ENCODE measurements at regions not wholly inside any gene's neighbourhood (a gene's known extent, or its start where the extent isn't known, plus 50 kb on each side); places are given as distances from the start of the nearest gene placed in this dataset.
"Not testable (repeated sequence)": the region's sequence is repeated elsewhere in the genome, so short reads cannot be mapped to it uniquely, and the experiment has no call there.

DNA sequence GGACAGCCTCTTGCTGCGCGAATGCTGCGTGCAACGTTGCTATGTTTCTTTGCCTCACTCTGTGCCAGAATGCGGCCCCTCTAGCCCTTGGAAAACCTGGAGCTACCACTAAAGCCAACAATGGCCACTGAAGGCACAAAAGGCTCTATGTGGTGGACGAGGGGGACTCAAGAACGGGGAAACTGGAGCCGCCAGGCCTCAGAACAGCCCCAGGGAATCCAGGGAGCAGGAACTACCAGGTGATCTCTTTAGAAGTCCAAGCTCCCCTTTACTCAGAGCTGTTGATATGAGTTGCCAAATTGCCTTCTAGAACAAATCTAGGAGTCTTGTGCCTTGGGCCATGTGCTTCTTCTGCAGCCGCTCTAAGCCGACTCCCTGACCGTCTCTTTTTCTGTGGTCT is 113.8 kb upstream of the ERRFI1 start:
- no peak for DNase-seq

DNA sequence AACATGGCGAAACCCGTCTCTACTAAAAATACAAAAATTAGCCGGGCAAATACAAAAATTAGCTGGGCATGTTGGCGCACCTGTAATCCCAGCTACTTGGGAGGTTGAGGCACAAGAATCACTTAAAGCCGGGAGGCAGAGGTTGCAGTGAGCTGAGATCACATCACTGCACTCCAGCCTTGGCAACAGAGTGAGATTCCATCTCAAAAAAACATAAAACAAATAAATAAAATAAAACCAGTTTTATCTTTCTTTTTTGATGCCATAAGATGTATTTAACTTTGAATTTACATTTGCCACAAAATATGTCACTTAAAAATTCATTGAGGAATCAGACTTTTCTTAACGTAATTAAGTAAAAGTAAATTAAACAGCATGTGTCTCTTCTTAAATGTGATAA is 113.3 kb upstream of the ERRFI1 start:
- DNase-seq = no peak

GRCh38 chr1:8138673-8139072 is 112.6 kb upstream of the ERRFI1 start:
- DNase-seq = no peak

DNA sequence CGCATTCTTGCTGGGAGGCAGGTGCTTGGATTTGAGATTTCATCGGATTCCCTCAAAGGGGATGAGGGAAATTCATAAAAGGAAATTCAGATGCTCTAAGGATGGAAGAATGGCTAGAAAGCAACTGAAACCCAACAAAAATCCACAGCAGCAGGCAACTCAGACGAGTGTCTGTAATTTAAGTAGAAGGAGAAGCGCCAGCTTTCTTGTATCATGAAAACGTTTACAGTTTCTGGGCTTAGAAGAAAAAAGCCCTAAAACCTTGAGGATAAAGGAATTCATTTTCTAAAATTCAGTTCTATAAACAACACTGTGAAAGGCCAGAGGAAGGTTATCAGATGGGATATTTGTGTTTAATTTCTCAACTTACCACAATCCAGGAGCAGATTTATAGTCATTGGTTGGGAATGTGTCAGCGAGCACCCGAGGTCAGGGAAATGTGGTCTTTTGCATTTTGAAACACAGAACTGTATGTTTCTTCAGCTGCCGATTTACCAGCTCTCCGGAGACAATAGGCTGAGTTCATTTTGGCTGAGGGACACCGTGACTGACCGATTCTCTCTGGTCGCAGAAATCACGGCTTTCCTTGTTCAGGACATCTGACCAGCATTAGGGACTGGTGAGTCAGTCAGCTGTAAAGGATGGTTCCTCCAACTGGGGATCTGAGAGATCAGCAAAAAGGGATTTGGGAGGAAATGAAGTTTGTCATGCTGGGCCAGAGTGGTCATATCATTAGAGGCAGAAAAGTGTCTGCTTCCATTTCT is 111.6 kb upstream of the ERRFI1 start:
- DNase-seq = peak; percentile 84

DNA sequence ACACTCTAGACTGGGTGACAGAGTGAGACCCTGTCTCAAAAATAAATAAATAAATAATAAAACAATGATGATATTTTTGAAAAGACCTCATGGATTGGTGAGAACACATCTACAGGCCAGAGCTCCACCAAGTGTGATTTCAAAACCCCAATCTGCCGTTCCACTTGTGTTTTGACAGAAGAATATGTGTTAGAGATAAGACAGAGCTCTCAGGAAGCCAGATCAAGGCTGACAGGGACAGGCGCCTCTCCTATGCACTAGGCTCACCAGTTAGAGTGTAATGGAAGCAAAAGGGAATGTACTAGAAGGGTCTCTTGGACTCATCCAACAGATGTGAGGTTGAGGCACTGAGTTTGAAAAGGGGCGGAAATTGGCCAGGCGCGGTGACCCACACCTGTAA is 110.7 kb upstream of the ERRFI1 start:
- no peak for DNase-seq

GRCh38 chr1:8135250-8135649 is 109.1 kb upstream of the ERRFI1 start:
- no peak for DNase-seq

DNA sequence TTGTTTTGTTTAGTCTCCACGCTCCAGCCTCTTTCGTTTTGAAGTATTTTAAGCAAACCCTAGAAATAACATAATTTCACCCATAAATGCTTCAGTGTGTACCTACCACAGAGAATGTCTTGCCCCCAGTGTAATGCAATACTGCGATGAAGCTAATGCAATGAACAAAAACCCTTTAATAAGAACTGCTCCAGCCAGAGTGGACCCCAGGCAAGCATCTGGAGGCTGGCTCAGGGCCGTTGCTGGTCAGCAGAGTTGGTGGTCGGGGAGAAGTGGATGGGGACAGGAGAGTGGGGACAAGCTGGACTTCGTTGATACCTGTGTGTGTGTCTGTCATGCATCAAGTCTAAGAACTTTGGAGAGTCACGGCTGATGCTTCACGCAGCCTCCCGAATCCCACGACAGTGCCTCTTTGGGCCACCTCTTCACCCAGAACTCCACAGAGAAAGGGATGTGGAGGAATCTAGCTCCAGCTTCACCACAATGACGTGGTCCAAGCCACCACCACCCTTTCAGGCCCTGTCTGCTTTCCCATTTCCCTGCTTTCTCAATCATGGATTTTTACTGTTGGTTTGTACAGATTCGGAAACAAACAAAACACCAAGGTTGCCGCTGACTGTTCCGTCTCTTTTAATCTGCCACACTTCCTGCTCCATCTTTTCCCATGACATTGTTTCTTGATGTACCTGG is 108.6 kb upstream of the ERRFI1 start:
- DNase-seq = no peak

- DNase-seq = peak; percentile 65
These were observed 107.7 kb upstream of the ERRFI1 start for GRCh38 chr1:8133657-8134430.

GRCh38 chr1:8133190-8133589 is 107.1 kb upstream of the ERRFI1 start:
- DNase-seq = no peak

- DNase-seq = no peak
These were observed 101.1 kb upstream of the ERRFI1 start for GRCh38 chr1:8127171-8127641.

GRCh38 chr1:8122477-8123407 is 96.6 kb upstream of the ERRFI1 start:
- DNase-seq = peak; percentile 68

DNA sequence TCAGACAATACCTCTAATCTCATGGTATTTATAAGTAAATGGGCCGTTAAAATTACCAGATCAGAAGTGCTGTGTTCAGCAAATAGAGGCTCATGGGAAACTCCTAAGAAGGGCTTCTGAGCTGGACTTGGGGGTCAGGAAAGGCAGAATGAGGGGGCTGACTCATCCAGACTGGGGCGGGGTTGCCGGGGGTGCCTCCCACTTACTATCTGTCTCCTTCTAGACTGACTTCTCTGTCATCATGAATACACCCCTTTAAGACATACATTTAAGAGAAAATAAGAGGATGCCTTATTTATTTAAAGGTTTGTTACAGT is 96.0 kb upstream of the ERRFI1 start:
- DNase-seq = peak; percentile 54

GRCh38 chr1:8121261-8122159 is 95.4 kb upstream of the ERRFI1 start:
- DNase-seq = peak; percentile 95

DNA sequence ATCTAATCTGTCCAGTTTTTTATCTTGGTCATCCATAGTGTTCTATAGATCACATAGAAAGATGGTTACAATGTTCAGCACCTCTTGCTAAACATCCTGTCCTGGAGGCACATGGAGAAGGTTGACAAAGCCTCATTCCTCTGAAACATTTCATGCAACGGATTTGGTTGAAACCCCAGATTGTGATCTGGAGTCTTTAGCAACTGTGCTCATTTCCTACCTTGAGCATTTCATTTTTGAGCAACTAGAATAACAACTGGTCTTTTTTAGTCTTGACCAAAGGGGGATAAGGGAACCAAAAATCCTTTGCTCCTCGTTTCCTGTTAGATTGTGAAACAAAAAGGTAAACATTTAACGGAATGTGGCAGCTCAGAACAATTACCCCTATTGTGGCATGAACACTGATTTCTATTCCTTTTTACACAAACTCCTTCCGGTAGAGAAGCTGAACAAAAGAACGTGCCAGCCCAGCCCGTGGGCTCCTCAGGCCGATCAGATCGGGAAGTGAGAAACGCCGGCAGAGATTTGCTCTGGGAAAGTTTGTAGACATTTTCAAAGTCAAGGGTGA is 94.7 kb upstream of the ERRFI1 start:
- peak; percentile 77 for DNase-seq

DNA sequence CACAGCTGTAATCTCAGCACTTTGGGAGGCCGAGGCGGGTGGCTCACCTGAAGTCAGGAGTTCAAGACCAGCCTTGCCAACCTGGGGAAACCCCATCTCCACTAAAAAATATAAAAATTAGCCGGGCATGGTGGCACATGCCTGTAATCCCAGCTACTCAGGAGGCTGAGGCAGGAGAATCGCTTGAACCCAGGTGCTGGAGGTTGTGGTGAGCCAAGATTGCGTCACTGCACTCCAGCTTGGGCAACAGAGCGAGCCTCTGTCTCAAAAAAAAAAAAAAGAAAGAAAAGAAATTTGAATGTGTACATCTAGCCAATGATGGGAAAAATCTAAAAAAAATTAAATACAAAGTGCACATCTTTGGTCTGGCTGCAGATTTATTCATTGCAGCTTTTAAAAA is 92.6 kb upstream of the ERRFI1 start:
- DNase-seq = not testable (repeated sequence)

DNA sequence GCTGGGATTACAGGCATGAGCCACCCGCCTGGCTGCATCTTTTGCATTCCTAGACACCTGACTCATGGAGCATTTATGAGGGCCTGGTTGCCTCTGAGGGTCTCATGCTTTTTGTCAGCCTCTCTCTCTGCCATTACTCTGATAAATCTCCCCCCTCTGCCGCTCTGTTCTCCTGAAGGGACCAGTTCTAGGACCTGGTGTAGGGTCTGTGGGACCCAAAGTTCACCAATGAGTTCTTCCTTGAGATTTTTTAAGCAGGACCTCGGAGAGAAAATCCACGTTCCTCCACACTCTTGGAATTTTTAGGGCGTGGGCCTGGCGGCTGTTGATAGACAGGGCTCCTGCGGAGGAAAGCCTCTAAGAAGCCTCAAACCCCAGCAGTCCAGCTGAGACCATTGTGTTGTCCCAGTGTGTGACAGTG is 91.9 kb upstream of the ERRFI1 start:
- no peak for DNase-seq

- peak; percentile 70 for DNase-seq
These were observed 90.8 kb upstream of the ERRFI1 start for GRCh38 chr1:8116894-8117264.

GRCh38 chr1:8115769-8116167 is 89.7 kb upstream of the ERRFI1 start:
- no peak for DNase-seq

GRCh38 chr1:8115031-8115768 is 89.1 kb upstream of the ERRFI1 start:
- no peak for DNase-seq

Data from dermis blood vessel endothelial cell (primary cell).